ENCODE measurements at regions not wholly inside any gene's neighbourhood (a gene's known extent, or its start where the extent isn't known, plus 50 kb on each side); places are given as distances from the start of the nearest gene placed in this dataset.

DNA sequence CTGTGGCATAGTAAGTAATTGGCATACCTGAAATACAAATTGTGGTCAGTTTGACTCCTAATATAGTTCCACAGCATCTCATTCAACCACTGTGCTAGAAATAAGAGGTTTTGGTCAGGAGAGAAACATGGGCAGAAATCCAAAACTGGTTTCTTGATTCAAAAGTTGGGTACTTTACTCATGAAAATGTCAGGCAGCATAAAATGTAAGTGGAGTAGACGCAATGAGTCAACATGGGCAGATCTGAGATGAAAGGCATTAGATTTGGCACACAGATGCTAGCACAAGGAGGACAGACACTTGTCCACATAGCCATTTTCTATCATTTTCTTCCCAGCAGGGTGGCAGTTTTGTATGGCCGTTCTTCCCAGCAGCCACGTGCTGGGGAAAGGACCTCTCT lies 255.8 kb upstream of the CDIN1 start:
- Histone ChIP-seq H3K14ac (ENCODE audit: low read length) (no peak overlapping the region), H2AFZ (ENCODE audit: low read length) (no peak overlapping the region), H3K79me1 (ENCODE audit: low read depth, low read length) (no peaks in the 10 kb centered on the region), H3K9ac (ENCODE audit: low read depth, low read length, poor library complexity) (no peak overlapping the region), H3K27me3 (ENCODE audit: control insufficient read depth in 3 of 3, insufficient read depth in 3 of 3, low read depth in 1 of 3, low read length in 3 of 3) (no peaks in the 10 kb centered on the region), H3K9me3 (replicated peaks in 1 of 2; ENCODE audit: control insufficient read depth in 2 of 2, insufficient read depth in 1 of 2, low read depth in 1 of 2, low read length in 2 of 2) (peaks cover 0 to 2% of the 10 kb centered on the region in 2 donors), H3K4ac (ENCODE audit: low read length) (no peak overlapping the region), H3K4me2 (ENCODE audit: insufficient read depth, low read length, poor library complexity, severe bottlenecking) (no peak overlapping the region), H2BK120ac (ENCODE audit: low read depth, low read length) (no peak overlapping the region), H2AK5ac (ENCODE audit: low read depth, low read length) (no peak overlapping the region), H4K8ac (ENCODE audit: low read depth, low read length) (no peak overlapping the region), H2BK5ac (ENCODE audit: low read length) (no peak overlapping the region), H2BK12ac (ENCODE audit: low read length) (no peak overlapping the region), H2BK15ac (ENCODE audit: low read length) (no peak overlapping the region), H3K36me3 (replicated peaks in 1 of 2; ENCODE audit: control insufficient read depth in 2 of 2, insufficient read depth in 2 of 2, low read length in 2 of 2) (no peaks in the 10 kb centered on the region), H3K23ac (ENCODE audit: low read depth, low read length, poor library complexity) (no peak overlapping the region), H3K27ac (replicated peaks; ENCODE audit: low read length) (no peak overlapping the region), H3K4me3 (ENCODE audit: low read length in 2 of 2) (no peak overlapping the region), H4K91ac (ENCODE audit: low read depth, low read length, poor library complexity) (no peak overlapping the region), H3K4me1 (ENCODE audit: control insufficient read depth in 2 of 2, insufficient read depth in 1 of 2, low read depth in 1 of 2, low read length in 2 of 2) (no peaks in the 10 kb centered on the region), H3K18ac (ENCODE audit: low read length) (no peak overlapping the region)
- DNase-seq (ENCODE audit: low spot score): no peak
- WGBS, 2 donors (ENCODE audit: extremely low coverage in 2 of 2, insufficient read length in 2 of 2, insufficient replicate concordance in 1 of 2): no CpG with 5 or more reads among the region's 3 CpGs

DNA sequence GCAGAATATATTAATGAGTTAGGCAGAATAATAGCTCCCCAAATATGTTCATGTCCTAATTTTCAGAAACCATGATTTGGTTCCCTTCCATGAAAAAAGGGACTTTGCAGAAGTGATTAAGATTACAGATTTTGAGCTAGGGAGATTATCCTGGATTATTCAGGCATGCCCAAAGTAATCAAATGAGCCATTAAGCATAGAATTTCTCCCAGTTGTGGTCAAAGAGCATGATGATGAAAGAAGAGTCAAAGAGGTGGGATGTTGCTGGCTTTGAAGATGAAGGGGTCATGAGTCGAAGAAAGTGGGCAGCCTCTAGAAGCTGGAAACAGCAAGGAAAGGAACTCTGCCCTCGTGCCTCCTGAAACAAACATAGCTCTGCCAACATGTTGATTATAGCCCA lies 254.2 kb upstream of the CDIN1 start:
- Histone ChIP-seq H3K4ac (ENCODE audit: low read length) (no peak overlapping the region), H3K18ac (ENCODE audit: low read length) (no peak overlapping the region), H2BK120ac (ENCODE audit: low read depth, low read length) (no peak overlapping the region), H3K79me1 (ENCODE audit: low read depth, low read length) (no peaks in the 10 kb centered on the region), H4K8ac (ENCODE audit: low read depth, low read length) (no peak overlapping the region), H3K23ac (ENCODE audit: low read depth, low read length, poor library complexity) (no peak overlapping the region), H3K9ac (ENCODE audit: low read depth, low read length, poor library complexity) (no peak overlapping the region), H4K91ac (ENCODE audit: low read depth, low read length, poor library complexity) (no peak overlapping the region), H2BK5ac (ENCODE audit: low read length) (no peak overlapping the region), H3K36me3 (replicated peaks in 1 of 2; ENCODE audit: control insufficient read depth in 2 of 2, insufficient read depth in 2 of 2, low read length in 2 of 2) (no peaks in the 10 kb centered on the region), H3K9me3 (replicated peaks in 1 of 2; ENCODE audit: control insufficient read depth in 2 of 2, insufficient read depth in 1 of 2, low read depth in 1 of 2, low read length in 2 of 2) (peaks cover 0 to 5% of the 10 kb centered on the region in 2 donors), H2BK15ac (ENCODE audit: low read length) (no peak overlapping the region), H2AFZ (ENCODE audit: low read length) (no peak overlapping the region), H3K4me2 (ENCODE audit: insufficient read depth, low read length, poor library complexity, severe bottlenecking) (no peak overlapping the region), H2AK5ac (ENCODE audit: low read depth, low read length) (no peak overlapping the region), H3K4me3 (ENCODE audit: low read length in 2 of 2) (no peak overlapping the region), H3K27me3 (ENCODE audit: control insufficient read depth in 3 of 3, insufficient read depth in 3 of 3, low read depth in 1 of 3, low read length in 3 of 3) (no peaks in the 10 kb centered on the region), H3K27ac (replicated peaks; ENCODE audit: low read length) (no peak overlapping the region), H2BK12ac (ENCODE audit: low read length) (no peak overlapping the region), H3K14ac (ENCODE audit: low read length) (no peak overlapping the region), H3K4me1 (ENCODE audit: control insufficient read depth in 2 of 2, insufficient read depth in 1 of 2, low read depth in 1 of 2, low read length in 2 of 2) (no peaks in the 10 kb centered on the region)
- no peak for DNase-seq (ENCODE audit: low spot score)
- no CpG with 5 or more reads among the region's 2 CpGs for WGBS, 2 donors (ENCODE audit: extremely low coverage in 2 of 2, insufficient read length in 2 of 2, insufficient replicate concordance in 1 of 2)

DNA sequence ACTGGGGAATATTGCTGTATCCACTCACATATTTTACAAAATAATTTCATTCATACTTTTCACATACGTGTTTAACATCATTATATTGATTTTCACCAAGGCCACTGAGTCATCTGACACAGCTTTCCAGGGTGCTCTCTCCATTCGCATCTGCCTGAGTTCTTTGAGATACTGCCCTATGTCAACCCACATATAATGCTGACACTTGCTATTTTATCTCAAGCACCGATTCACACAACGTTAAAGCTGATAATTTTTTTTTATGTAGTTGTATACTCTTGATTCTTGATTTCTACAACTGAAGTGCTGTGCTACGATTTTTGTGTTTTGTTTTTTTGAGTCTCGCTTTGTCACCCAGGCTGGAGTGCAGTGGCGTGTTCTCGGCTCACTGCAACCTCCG lies 249.8 kb upstream of the CDIN1 start:
- no peak overlapping the region for H3K18ac ChIP-seq (ENCODE audit: low read length)
- H3K27me3 ChIP-seq (ENCODE audit: control insufficient read depth in 3 of 3, insufficient read depth in 3 of 3, low read depth in 1 of 3, low read length in 3 of 3): no peaks in the 10 kb centered on the region
- no peak overlapping the region for H2BK12ac ChIP-seq (ENCODE audit: low read length)
- H2AFZ ChIP-seq (ENCODE audit: low read length): no peak overlapping the region
- H2BK5ac ChIP-seq (ENCODE audit: low read length): no peak overlapping the region
- no peak overlapping the region for H2BK15ac ChIP-seq (ENCODE audit: low read length)
- H3K27ac ChIP-seq (replicated peaks; ENCODE audit: low read length): no peak overlapping the region
- no CpG with 5 or more reads among the region's 9 CpGs for WGBS, 2 donors (ENCODE audit: extremely low coverage in 2 of 2, insufficient read length in 2 of 2, insufficient replicate concordance in 1 of 2)
- H3K4me2 ChIP-seq (ENCODE audit: insufficient read depth, low read length, poor library complexity, severe bottlenecking): no peak overlapping the region
- H3K79me1 ChIP-seq (ENCODE audit: low read depth, low read length): no peaks in the 10 kb centered on the region
- H2BK120ac ChIP-seq (ENCODE audit: low read depth, low read length): no peak overlapping the region
- no peak overlapping the region for H2AK5ac ChIP-seq (ENCODE audit: low read depth, low read length)
- H4K8ac ChIP-seq (ENCODE audit: low read depth, low read length): no peak overlapping the region
- H3K9ac ChIP-seq (ENCODE audit: low read depth, low read length, poor library complexity): no peak overlapping the region
- DNase-seq (ENCODE audit: low spot score): no peak
- peaks cover 0 to 8% of the 10 kb centered on the region in 2 donors for H3K9me3 ChIP-seq (replicated peaks in 1 of 2; ENCODE audit: control insufficient read depth in 2 of 2, insufficient read depth in 1 of 2, low read depth in 1 of 2, low read length in 2 of 2)
- H3K4ac ChIP-seq (ENCODE audit: low read length): no peak overlapping the region
- H3K14ac ChIP-seq (ENCODE audit: low read length): no peak overlapping the region
- no peaks in the 10 kb centered on the region for H3K36me3 ChIP-seq (replicated peaks in 1 of 2; ENCODE audit: control insufficient read depth in 2 of 2, insufficient read depth in 2 of 2, low read length in 2 of 2)
- H3K23ac ChIP-seq (ENCODE audit: low read depth, low read length, poor library complexity): no peak overlapping the region
- peaks cover 0 to 4% of the 10 kb centered on the region in 2 donors for H3K4me1 ChIP-seq (ENCODE audit: control insufficient read depth in 2 of 2, insufficient read depth in 1 of 2, low read depth in 1 of 2, low read length in 2 of 2)
- H4K91ac ChIP-seq (ENCODE audit: low read depth, low read length, poor library complexity): no peak overlapping the region
- no peak overlapping the region for H3K4me3 ChIP-seq (ENCODE audit: low read length in 2 of 2)

DNA sequence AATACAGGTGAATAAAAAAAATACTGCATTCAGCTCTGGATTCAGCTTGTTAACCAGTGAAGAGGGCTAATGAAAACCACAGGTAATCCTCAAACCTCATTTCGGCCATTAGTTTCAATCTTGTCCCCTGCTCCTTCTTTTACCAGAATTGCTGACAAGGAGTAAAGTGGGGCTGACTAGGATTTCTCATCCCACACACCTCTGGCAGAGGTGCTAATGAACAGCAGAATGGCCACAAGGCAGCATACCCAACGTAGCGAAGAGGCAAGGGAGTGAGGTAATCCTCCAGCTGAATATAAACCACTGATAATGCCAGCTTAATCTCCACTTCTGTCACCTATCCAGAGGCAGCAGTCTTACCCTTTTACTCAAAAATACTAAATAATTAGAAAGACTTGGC lies 248.8 kb upstream of the CDIN1 start:
- WGBS, 2 donors (ENCODE audit: extremely low coverage in 2 of 2, insufficient read length in 2 of 2, insufficient replicate concordance in 1 of 2): no CpG with 5 or more reads among the region's 3 CpGs
- Histone ChIP-seq H3K18ac (ENCODE audit: low read length) (no peak overlapping the region), H3K23ac (ENCODE audit: low read depth, low read length, poor library complexity) (no peak overlapping the region), H3K9ac (ENCODE audit: low read depth, low read length, poor library complexity) (no peak overlapping the region), H2BK15ac (ENCODE audit: low read length) (no peak overlapping the region), H2BK5ac (ENCODE audit: low read length) (no peak overlapping the region), H3K4me3 (ENCODE audit: low read length in 2 of 2) (no peak overlapping the region), H3K4me2 (ENCODE audit: insufficient read depth, low read length, poor library complexity, severe bottlenecking) (no peak overlapping the region), H3K36me3 (replicated peaks in 1 of 2; ENCODE audit: control insufficient read depth in 2 of 2, insufficient read depth in 2 of 2, low read length in 2 of 2) (no peaks in the 10 kb centered on the region), H2AFZ (ENCODE audit: low read length) (no peak overlapping the region), H2AK5ac (ENCODE audit: low read depth, low read length) (no peak overlapping the region), H3K14ac (ENCODE audit: low read length) (no peak overlapping the region), H3K4me1 (ENCODE audit: control insufficient read depth in 2 of 2, insufficient read depth in 1 of 2, low read depth in 1 of 2, low read length in 2 of 2) (peaks cover 0 to 4% of the 10 kb centered on the region in 2 donors), H4K91ac (ENCODE audit: low read depth, low read length, poor library complexity) (no peak overlapping the region), H2BK12ac (ENCODE audit: low read length) (no peak overlapping the region), H3K27ac (replicated peaks; ENCODE audit: low read length) (no peak overlapping the region), H3K4ac (ENCODE audit: low read length) (no peak overlapping the region), H2BK120ac (ENCODE audit: low read depth, low read length) (no peak overlapping the region), H4K8ac (ENCODE audit: low read depth, low read length) (no peak overlapping the region), H3K27me3 (ENCODE audit: control insufficient read depth in 3 of 3, insufficient read depth in 3 of 3, low read depth in 1 of 3, low read length in 3 of 3) (no peaks in the 10 kb centered on the region), H3K79me1 (ENCODE audit: low read depth, low read length) (no peaks in the 10 kb centered on the region), H3K9me3 (replicated peaks in 1 of 2; ENCODE audit: control insufficient read depth in 2 of 2, insufficient read depth in 1 of 2, low read depth in 1 of 2, low read length in 2 of 2) (peaks cover 0 to 8% of the 10 kb centered on the region in 2 donors)
- DNase-seq (ENCODE audit: low spot score): no peak
